Liver (tissue), 8 donors: ENCODE measurements at regions not wholly inside any gene's neighbourhood (a gene's known extent, or its start where the extent isn't known, plus 50 kb on each side); places are given as distances from the start of the nearest gene placed in this dataset.

Experiments
- DNase-seq: peaks from one replicate; pipeline ENCODE4 v3.0.0-alpha.2; 2017; ENCODE audit warnings: low spot score
- H3K27ac ChIP-seq, 2 donors: one replicate each; pipeline ENCODE4 v1.7.0; 2013; ENCODE audit warnings: inconsistent platforms in 2 of 2, low read length in 2 of 2, control low read depth in 1 of 2, low read depth in 1 of 2, mild to moderate bottlenecking in 1 of 2
- H3K27me3 ChIP-seq, 4 donors: one replicate each; pipeline versions ENCODE4 v1.6.1 to v1.7.0; 2013; ENCODE audit warnings: low read length in 3 of 4, inconsistent platforms in 1 of 4, mild to moderate bottlenecking in 1 of 4, moderate library complexity in 1 of 4; ENCODE audit not compliant: control insufficient read depth in 4 of 4, insufficient read depth in 4 of 4
- H3K36me3 ChIP-seq, 4 donors: one replicate each; pipeline versions ENCODE4 v1.6.1 to v1.7.0; 2013; ENCODE audit warnings: low read length in 3 of 4, mild to moderate bottlenecking in 3 of 4, low read depth in 1 of 4, moderate library complexity in 1 of 4; ENCODE audit not compliant: control insufficient read depth in 4 of 4, insufficient read depth in 3 of 4
- H3K4me1 ChIP-seq, 4 donors: one replicate each; pipeline versions ENCODE4 v1.6.1 to v1.7.0; 2013; ENCODE audit warnings: low read length in 3 of 4, mild to moderate bottlenecking in 3 of 4, moderate library complexity in 1 of 4; ENCODE audit not compliant: control insufficient read depth in 4 of 4, insufficient read depth in 4 of 4
- H3K4me3 ChIP-seq, 3 donors: one replicate each; pipeline versions ENCODE4 v1.6.1 to v1.7.0; 2013; ENCODE audit warnings: low read length in 3 of 3, control low read depth in 1 of 3, low read depth in 1 of 3, mild to moderate bottlenecking in 1 of 3
- H3K9ac ChIP-seq, 2 donors: one replicate each; pipeline ENCODE4 v1.7.0; 2013; ENCODE audit warnings: low read length in 2 of 2, mild to moderate bottlenecking in 2 of 2, moderate library complexity in 2 of 2, control low read depth in 1 of 2, low read depth in 1 of 2
- H3K9me3 ChIP-seq, 4 donors: one replicate each; pipeline versions ENCODE4 v1.6.1 to v1.7.0; 2013; ENCODE audit warnings: low read length in 3 of 4; ENCODE audit not compliant: control insufficient read depth in 4 of 4
- EGR1 ChIP-seq, 2 donors: IDR thresholded peaks; 2 replicates each; pipeline ENCODE4 v1.6.1; 2016 to 2018; ENCODE audit warnings: antibody characterized with exemption in 2 of 2, low read depth in 2 of 2
- FOXA1 ChIP-seq: IDR thresholded peaks from 2 replicates; pipeline ENCODE4 v1.6.1; 2016; ENCODE audit warnings: antibody characterized with exemption
- FOXA2 ChIP-seq: IDR thresholded peaks from 2 replicates; pipeline ENCODE4 v1.6.1; 2016; ENCODE audit warnings: antibody characterized with exemption
- GABPA ChIP-seq, 2 donors: IDR thresholded peaks in 1 of 2; conservative IDR thresholded peaks in 1 of 2; 2 replicates each; pipeline ENCODE4 v1.6.1; 2016; ENCODE audit warnings: antibody characterized with exemption in 2 of 2, mild to moderate bottlenecking in 1 of 2, moderate library complexity in 1 of 2
- JUND ChIP-seq, 2 donors: IDR thresholded peaks; 2 replicates each; pipeline ENCODE4 v1.6.1; 2016; ENCODE audit warnings: antibody characterized with exemption in 2 of 2
- NR2F2 ChIP-seq: IDR thresholded peaks from 2 replicates; pipeline ENCODE4 v1.6.1; 2016; ENCODE audit warnings: antibody characterized with exemption
- RAD21 ChIP-seq, 2 donors: IDR thresholded peaks; 2 replicates each; pipeline ENCODE4 v1.6.1; 2016; ENCODE audit warnings: antibody characterized with exemption in 2 of 2, mild to moderate bottlenecking in 2 of 2
- SP1 ChIP-seq: IDR thresholded peaks from 2 replicates; pipeline ENCODE4 v1.6.1; 2018; ENCODE audit warnings: antibody characterized with exemption, mild to moderate bottlenecking
- TAF1 ChIP-seq: conservative IDR thresholded peaks from 2 replicates; pipeline ENCODE4 v1.6.1; 2016; ENCODE audit warnings: antibody characterized with exemption, mild to moderate bottlenecking
- YY1 ChIP-seq: IDR thresholded peaks from 2 replicates; pipeline ENCODE4 v1.6.1; 2016; ENCODE audit warnings: antibody characterized with exemption, mild to moderate bottlenecking
- WGBS: extraction: QIAGEN DNeasy Blood & Tissue Kit; methylation state at CpG from one replicate; pipeline ENCODE4 v1.1.7; 2013; 5-methylcytosine and 5-hydroxymethylcytosine counted together
- TF ChIP-seq, protein P1 (sequence below): IDR thresholded peaks from 2 replicates; pipeline ENCODE4 v1.6.1; 2016; ENCODE audit warnings: antibody characterized with exemption, mild to moderate bottlenecking
- TF ChIP-seq, protein P2 (sequence below): fragments of 150-350 bp; IDR thresholded peaks from 2 replicates; pipeline ENCODE4 v1.5.1; 2017; ENCODE audit warnings: improper control_type of control experiment, low read depth, low read length; ENCODE audit not compliant: missing input control
- TF ChIP-seq, protein P3 (sequence below): IDR thresholded peaks from 2 replicates; pipeline ENCODE4 v1.6.1; 2016; ENCODE audit warnings: antibody characterized with exemption
- TF ChIP-seq, protein P4 (sequence below): IDR thresholded peaks from 2 replicates; pipeline ENCODE4 v1.6.1; 2016; ENCODE audit warnings: antibody characterized with exemption
- TF ChIP-seq, protein P5 (sequence below): IDR thresholded peaks from 2 replicates; pipeline ENCODE4 v1.6.1; 2016; ENCODE audit warnings: antibody characterized with exemption
- donor health status: healthy.
- donor health status: healthy.
- donor health status: healthy.
- donor health status: healthy.
- donor health status: healthy.

DNA sequence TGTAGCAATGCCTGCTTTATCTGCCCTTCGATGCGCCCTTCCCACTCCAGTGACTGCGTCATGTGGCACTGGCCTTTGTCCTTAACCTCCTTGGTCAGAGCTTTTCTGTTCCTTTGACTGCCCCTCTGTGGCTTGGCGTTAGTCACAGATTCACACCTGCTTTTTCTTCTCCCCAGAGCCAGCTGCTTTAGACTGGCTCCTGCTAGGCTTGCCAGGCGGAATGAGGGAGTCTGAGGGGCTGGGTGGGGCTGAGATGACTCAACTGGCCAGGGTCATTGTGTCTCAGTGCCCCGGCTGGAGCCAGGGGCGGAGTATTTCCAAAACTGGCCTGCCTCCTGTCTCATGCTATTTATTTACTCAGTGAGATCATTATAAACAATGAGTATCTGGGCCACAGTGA, 194.1 kb downstream of the EMX2 start:
- TF ChIP-seq, protein P1, sequence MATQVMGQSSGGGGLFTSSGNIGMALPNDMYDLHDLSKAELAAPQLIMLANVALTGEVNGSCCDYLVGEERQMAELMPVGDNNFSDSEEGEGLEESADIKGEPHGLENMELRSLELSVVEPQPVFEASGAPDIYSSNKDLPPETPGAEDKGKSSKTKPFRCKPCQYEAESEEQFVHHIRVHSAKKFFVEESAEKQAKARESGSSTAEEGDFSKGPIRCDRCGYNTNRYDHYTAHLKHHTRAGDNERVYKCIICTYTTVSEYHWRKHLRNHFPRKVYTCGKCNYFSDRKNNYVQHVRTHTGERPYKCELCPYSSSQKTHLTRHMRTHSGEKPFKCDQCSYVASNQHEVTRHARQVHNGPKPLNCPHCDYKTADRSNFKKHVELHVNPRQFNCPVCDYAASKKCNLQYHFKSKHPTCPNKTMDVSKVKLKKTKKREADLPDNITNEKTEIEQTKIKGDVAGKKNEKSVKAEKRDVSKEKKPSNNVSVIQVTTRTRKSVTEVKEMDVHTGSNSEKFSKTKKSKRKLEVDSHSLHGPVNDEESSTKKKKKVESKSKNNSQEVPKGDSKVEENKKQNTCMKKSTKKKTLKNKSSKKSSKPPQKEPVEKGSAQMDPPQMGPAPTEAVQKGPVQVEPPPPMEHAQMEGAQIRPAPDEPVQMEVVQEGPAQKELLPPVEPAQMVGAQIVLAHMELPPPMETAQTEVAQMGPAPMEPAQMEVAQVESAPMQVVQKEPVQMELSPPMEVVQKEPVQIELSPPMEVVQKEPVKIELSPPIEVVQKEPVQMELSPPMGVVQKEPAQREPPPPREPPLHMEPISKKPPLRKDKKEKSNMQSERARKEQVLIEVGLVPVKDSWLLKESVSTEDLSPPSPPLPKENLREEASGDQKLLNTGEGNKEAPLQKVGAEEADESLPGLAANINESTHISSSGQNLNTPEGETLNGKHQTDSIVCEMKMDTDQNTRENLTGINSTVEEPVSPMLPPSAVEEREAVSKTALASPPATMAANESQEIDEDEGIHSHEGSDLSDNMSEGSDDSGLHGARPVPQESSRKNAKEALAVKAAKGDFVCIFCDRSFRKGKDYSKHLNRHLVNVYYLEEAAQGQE: no peak
- TF ChIP-seq, protein P2, sequence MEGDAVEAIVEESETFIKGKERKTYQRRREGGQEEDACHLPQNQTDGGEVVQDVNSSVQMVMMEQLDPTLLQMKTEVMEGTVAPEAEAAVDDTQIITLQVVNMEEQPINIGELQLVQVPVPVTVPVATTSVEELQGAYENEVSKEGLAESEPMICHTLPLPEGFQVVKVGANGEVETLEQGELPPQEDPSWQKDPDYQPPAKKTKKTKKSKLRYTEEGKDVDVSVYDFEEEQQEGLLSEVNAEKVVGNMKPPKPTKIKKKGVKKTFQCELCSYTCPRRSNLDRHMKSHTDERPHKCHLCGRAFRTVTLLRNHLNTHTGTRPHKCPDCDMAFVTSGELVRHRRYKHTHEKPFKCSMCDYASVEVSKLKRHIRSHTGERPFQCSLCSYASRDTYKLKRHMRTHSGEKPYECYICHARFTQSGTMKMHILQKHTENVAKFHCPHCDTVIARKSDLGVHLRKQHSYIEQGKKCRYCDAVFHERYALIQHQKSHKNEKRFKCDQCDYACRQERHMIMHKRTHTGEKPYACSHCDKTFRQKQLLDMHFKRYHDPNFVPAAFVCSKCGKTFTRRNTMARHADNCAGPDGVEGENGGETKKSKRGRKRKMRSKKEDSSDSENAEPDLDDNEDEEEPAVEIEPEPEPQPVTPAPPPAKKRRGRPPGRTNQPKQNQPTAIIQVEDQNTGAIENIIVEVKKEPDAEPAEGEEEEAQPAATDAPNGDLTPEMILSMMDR: no peak
- no peak for TF ChIP-seq RAD21 (IDR thresholded peaks at IDR 0.05)
- TF ChIP-seq JUND (IDR thresholded peaks at IDR 0.05): no peak
- no peak for TF ChIP-seq EGR1 (IDR thresholded peaks at IDR 0.05; ENCODE audit: low read depth in 2 of 2)
- TF ChIP-seq NR2F2: no peak
- TF ChIP-seq, protein P3, sequence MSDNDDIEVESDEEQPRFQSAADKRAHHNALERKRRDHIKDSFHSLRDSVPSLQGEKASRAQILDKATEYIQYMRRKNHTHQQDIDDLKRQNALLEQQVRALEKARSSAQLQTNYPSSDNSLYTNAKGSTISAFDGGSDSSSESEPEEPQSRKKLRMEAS: no peak
- TF ChIP-seq TAF1: no peak
- no peak for TF ChIP-seq GABPA (IDR thresholded peaks at IDR 0.05 in 1 of 2, conservative IDR thresholded peaks at IDR 0.05 in 1 of 2)
- TF ChIP-seq, protein P4, sequence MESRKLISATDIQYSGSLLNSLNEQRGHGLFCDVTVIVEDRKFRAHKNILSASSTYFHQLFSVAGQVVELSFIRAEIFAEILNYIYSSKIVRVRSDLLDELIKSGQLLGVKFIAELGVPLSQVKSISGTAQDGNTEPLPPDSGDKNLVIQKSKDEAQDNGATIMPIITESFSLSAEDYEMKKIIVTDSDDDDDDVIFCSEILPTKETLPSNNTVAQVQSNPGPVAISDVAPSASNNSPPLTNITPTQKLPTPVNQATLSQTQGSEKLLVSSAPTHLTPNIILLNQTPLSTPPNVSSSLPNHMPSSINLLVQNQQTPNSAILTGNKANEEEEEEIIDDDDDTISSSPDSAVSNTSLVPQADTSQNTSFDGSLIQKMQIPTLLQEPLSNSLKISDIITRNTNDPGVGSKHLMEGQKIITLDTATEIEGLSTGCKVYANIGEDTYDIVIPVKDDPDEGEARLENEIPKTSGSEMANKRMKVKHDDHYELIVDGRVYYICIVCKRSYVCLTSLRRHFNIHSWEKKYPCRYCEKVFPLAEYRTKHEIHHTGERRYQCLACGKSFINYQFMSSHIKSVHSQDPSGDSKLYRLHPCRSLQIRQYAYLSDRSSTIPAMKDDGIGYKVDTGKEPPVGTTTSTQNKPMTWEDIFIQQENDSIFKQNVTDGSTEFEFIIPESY: no peak
- TF ChIP-seq, protein P5, sequence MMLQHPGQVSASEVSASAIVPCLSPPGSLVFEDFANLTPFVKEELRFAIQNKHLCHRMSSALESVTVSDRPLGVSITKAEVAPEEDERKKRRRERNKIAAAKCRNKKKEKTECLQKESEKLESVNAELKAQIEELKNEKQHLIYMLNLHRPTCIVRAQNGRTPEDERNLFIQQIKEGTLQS: no peak
- no peak for TF ChIP-seq YY1
- no peak for TF ChIP-seq FOXA2
- Histone ChIP-seq H3K9me3 (no peaks in the 10 kb centered on the region), H3K4me1 (no peaks in the 10 kb centered on the region), H3K27me3 (peaks cover 0 to 8% (median 6%) of the 10 kb centered on the region in 4 donors), H3K27ac (no peak overlapping the region), H3K9ac (no peak overlapping the region), H3K4me3 (no peak overlapping the region), H3K36me3 (no peaks in the 10 kb centered on the region)
- 53% methylated on average over 7 of the region's 7 CpGs for WGBS
- DNase-seq: no peak

DNA sequence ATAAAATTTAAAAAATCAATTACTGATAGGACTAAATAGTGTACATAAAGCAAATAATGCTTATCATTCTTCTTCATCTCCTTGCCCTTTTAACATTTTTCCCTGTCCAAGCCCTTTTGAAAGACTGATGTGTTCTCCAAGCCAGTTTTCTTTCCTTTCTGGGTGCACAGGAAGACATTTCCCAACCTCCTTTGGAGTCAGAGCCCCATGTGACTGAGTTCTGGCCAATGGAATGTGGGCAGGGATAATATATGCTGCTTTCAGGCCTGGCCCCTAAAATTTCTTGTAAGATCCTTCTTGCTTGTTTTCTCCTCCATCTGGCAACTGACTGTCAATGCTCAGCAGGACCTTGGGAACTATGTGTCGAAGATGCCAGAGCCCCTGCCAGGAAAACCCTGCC, 197.5 kb downstream of the EMX2 start:
- peaks cover 0 to 8% (median 3%) of the 10 kb centered on the region in 4 donors for H3K27me3 ChIP-seq
- H3K36me3 ChIP-seq: no peaks in the 10 kb centered on the region
- 90% methylated on average over 1 of the region's 1 CpG for WGBS
- no peak overlapping the region for H3K9ac ChIP-seq
- no peaks in the 10 kb centered on the region for H3K9me3 ChIP-seq
- TF ChIP-seq SP1 (no peak), FOXA2 (no peak), RAD21 (IDR thresholded peaks at IDR 0.05) (no peak), NR2F2 (no peak), YY1 (no peak), GABPA (IDR thresholded peaks at IDR 0.05 in 1 of 2, conservative IDR thresholded peaks at IDR 0.05 in 1 of 2) (no peak), FOXA1 (no peak), TAF1 (no peak), JUND (IDR thresholded peaks at IDR 0.05) (no peak)
- TF ChIP-seq, protein P5: no peak
- TF ChIP-seq, protein P1: no peak
- TF ChIP-seq, protein P4: no peak
- TF ChIP-seq, protein P3: no peak
- no peak overlapping the region for H3K27ac ChIP-seq
- no peak overlapping the region for H3K4me3 ChIP-seq
- no peaks in the 10 kb centered on the region for H3K4me1 ChIP-seq
- no peak for DNase-seq
